Stimulated activated CD4-positive, alpha-beta T cell treated with anti-CD3 and anti-CD28 coated beads, TNF-alpha, amount 100 ng/mL, for 4 hours (primary cell): ENCODE measurements at regions not wholly inside any gene's neighbourhood (a gene's known extent, or its start where the extent isn't known, plus 50 kb on each side); places are given as distances from the start of the nearest gene placed in this dataset.
A peak's percentile ranks its signal among the peaks of the same experiment; 100 is the strongest.

Source experiments
- DNase-seq, 3 experiments: peaks; one replicate each; pipeline ENCODE4 v3.0.0-alpha.2; 2020; ENCODE audit warnings: low read depth in 3 of 3

GRCh38 chr2:195498176-195498575, 158.8 kb upstream of the SLC39A10 start:
- peak; percentile 12 to 56 (median 42) for DNase-seq

- DNase-seq: no peak
Observed at GRCh38 chr2:195496991-195497390, 160.0 kb upstream of the SLC39A10 start.

- no peak for DNase-seq
Observed at GRCh38 chr2:195495966-195496365, 161.1 kb upstream of the SLC39A10 start.

GRCh38 chr2:195495351-195495750, 161.7 kb upstream of the SLC39A10 start:
- no peak for DNase-seq

GRCh38 chr2:195494451-195494850, 162.6 kb upstream of the SLC39A10 start:
- no peak for DNase-seq

GRCh38 chr2:195493416-195493815, 163.6 kb upstream of the SLC39A10 start:
- DNase-seq: no peak

- DNase-seq: no peak
Observed at GRCh38 chr2:195490319-195490718, 166.7 kb upstream of the SLC39A10 start.

- no peak for DNase-seq
Observed at GRCh38 chr2:195489101-195489500, 167.9 kb upstream of the SLC39A10 start.

- no peak for DNase-seq
Observed at GRCh38 chr2:195488567-195488966, 168.5 kb upstream of the SLC39A10 start.

- DNase-seq: no peak
Observed at GRCh38 chr2:195486987-195487644, 169.9 kb upstream of the SLC39A10 start.

GRCh38 chr2:195486520-195486919, 170.5 kb upstream of the SLC39A10 start:
- DNase-seq: no peak

GRCh38 chr2:195482010-195482409, 175.0 kb upstream of the SLC39A10 start:
- no peak for DNase-seq

- no peak for DNase-seq
Observed at GRCh38 chr2:195480121-195480520, 176.9 kb upstream of the SLC39A10 start.

GRCh38 chr2:195479407-195479806, 177.6 kb upstream of the SLC39A10 start:
- no peak for DNase-seq

GRCh38 chr2:195477996-195478382, 179.0 kb upstream of the SLC39A10 start:
- DNase-seq: no peak

- DNase-seq: no peak
Observed at GRCh38 chr2:195477248-195477995, 179.6 kb upstream of the SLC39A10 start.

GRCh38 chr2:195475336-195475735, 181.7 kb upstream of the SLC39A10 start:
- DNase-seq: no peak

GRCh38 chr2:195473862-195474261, 183.2 kb upstream of the SLC39A10 start:
- DNase-seq: no peak

- DNase-seq: no peak
Observed at GRCh38 chr2:195472501-195473234, 184.4 kb upstream of the SLC39A10 start.

GRCh38 chr2:195471807-195472206, 185.2 kb upstream of the SLC39A10 start:
- no peak for DNase-seq

- no peak for DNase-seq
Observed at GRCh38 chr2:195471163-195471562, 185.9 kb upstream of the SLC39A10 start.

- no peak for DNase-seq
Observed at GRCh38 chr2:195470622-195471021, 186.4 kb upstream of the SLC39A10 start.

- DNase-seq: no peak
Observed at GRCh38 chr2:195468771-195469170, 188.3 kb upstream of the SLC39A10 start.
